ENCODE measurements at regions not wholly inside any gene's neighbourhood (a gene's known extent, or its start where the extent isn't known, plus 50 kb on each side); places are given as distances from the start of the nearest gene placed in this dataset.

GRCh38 chr22:47240116-47240515 is 477.7 kb downstream of the TBC1D22A start:
- TF ChIP-seq CTCF (conservative IDR thresholded peaks at IDR 0.05; ENCODE audit: low read depth in 2 of 2) (no peak), ETS1 (IDR thresholded peaks at IDR 0.05) (no peak), EZH2 (IDR thresholded peaks at IDR 0.05; ENCODE audit: low read depth, unreplicated experiment) (no peak), JUNB (IDR thresholded peaks at IDR 0.05; ENCODE audit: unreplicated experiment) (no peak), CREB1 (CRISPR knock-in tag; IDR thresholded peaks at IDR 0.05; ENCODE audit: low read depth) (no peak), POLR2AphosphoS5 (IDR thresholded peaks at IDR 0.05; ENCODE audit: low read depth) (no peak), STAT1 (IDR thresholded peaks at IDR 0.05; ENCODE audit: unreplicated experiment) (no peak), ZNF114 (CRISPR knock-in tag; IDR thresholded peaks at IDR 0.05) (no peak)

Data from GM23338 (cell line).